Nephron progenitor cell (in vitro differentiated cells): ENCODE measurements at regions not wholly inside any gene's neighbourhood (a gene's known extent, or its start where the extent isn't known, plus 50 kb on each side); places are given as distances from the start of the nearest gene placed in this dataset.

Experiments
- DNase-seq: peaks from one replicate; pipeline ENCODE4 v3.0.0; 2021
- H3K27ac Mint-ChIP-seq: 2 replicates; pipeline ENCODE4 v1.8.0; 2021; ENCODE audit warnings: mild to moderate bottlenecking, moderate library complexity, mixed read lengths
- H3K27me3 Mint-ChIP-seq: 2 replicates; pipeline ENCODE4 v1.8.0; 2021; ENCODE audit warnings: mild to moderate bottlenecking, low read depth, mixed read lengths; ENCODE audit not compliant: poor library complexity
- H3K36me3 Mint-ChIP-seq: 2 replicates; pipeline ENCODE4 v1.8.0; 2021; ENCODE audit warnings: low read depth, mixed read lengths
- H3K4me1 Mint-ChIP-seq: 2 replicates; pipeline ENCODE4 v1.8.0; 2021; ENCODE audit warnings: mixed read lengths
- H3K4me3 Mint-ChIP-seq: 2 replicates; pipeline ENCODE4 v1.8.0; 2021; ENCODE audit warnings: mild to moderate bottlenecking, moderate library complexity, mixed read lengths
- H3K9me3 Mint-ChIP-seq: 2 replicates; pipeline ENCODE4 v1.8.0; 2021; ENCODE audit warnings: mild to moderate bottlenecking, moderate library complexity, mixed read lengths
- TF ChIP-seq, protein P1 (sequence below): fragments of 200-600 bp; sonication (generic); IDR thresholded peaks from 2 replicates; pipeline ENCODE4 v1.5.0; 2021; ENCODE audit warnings: antibody characterized with exemption

DNA sequence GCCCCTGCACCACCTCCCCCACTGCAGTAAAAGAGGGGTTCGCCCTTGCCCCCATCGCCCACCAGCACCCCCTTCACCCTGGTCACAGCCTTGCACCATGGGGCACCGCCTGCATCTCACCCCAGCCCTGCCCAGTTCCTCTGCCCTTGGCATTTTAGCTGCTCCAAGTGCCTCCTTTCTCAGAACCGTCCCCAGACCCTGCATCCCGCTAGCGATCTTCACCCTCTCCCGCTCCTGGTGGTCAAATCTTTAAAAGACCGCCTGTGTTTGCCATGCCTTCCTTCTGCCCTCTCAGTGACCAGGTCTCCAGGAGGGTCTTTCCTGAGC is 114.7 kb upstream of the OTOS start:
- Mint-ChIP-seq H3K36me3 (no peaks in the 10 kb centered on the region), H3K27ac (no peak overlapping the region), H3K27me3 (peaks cover 11% of the 10 kb centered on the region), H3K4me3 (no peak overlapping the region), H3K4me1 (peaks cover 61% of the 10 kb centered on the region), H3K9me3 (no peaks in the 10 kb centered on the region)
- no peak for DNase-seq
- TF ChIP-seq, protein P1, sequence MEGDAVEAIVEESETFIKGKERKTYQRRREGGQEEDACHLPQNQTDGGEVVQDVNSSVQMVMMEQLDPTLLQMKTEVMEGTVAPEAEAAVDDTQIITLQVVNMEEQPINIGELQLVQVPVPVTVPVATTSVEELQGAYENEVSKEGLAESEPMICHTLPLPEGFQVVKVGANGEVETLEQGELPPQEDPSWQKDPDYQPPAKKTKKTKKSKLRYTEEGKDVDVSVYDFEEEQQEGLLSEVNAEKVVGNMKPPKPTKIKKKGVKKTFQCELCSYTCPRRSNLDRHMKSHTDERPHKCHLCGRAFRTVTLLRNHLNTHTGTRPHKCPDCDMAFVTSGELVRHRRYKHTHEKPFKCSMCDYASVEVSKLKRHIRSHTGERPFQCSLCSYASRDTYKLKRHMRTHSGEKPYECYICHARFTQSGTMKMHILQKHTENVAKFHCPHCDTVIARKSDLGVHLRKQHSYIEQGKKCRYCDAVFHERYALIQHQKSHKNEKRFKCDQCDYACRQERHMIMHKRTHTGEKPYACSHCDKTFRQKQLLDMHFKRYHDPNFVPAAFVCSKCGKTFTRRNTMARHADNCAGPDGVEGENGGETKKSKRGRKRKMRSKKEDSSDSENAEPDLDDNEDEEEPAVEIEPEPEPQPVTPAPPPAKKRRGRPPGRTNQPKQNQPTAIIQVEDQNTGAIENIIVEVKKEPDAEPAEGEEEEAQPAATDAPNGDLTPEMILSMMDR = no peak

DNA sequence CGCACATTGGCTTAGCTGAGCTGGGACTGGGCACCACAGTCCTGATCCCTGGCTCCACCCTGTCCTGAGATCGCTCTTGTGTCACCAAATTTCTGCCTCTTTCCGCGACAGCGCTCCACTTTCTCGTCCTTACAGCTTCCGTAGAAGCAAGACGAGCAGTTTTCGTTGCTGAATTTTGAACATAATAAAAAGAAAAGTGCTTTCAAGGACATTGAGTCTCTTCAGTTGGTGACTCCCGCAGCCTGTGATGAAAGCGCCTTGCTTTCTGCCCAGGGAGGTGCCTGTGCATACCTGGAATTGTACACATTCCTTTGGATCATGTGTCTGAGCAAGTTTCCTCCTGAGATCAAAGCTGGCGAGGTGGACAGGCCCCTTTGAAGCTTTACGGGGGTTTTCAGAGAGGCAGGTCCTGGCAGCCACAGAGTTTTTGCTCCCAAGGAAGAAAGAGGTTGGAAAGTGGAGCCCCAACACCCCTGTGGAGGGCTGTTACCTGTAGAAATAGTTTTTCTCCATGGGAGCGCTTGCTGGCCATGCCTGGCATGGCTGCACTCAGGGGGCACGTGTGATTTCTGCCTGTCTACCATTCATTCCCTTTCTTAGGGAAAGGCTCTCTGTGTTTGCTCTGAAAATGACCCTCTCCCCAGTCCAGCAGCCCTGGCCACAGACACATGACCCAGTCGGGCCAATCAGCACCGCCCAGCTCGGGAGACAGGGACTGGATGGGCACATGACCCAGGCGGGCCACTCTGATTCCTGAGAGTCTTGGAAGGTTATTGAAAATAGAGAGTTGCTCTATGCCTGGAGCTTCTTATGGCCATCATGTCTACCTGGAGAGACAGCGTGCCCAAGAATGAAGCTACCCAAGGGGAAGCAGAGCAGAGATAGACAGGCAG is 115.6 kb upstream of the OTOS start:
- Mint-ChIP-seq H3K4me3 (no peak overlapping the region), H3K4me1 (peaks cover 65% of the 10 kb centered on the region), H3K27ac (no peak overlapping the region), H3K9me3 (peaks cover 8% of the 10 kb centered on the region), H3K36me3 (no peaks in the 10 kb centered on the region), H3K27me3 (peaks cover 11% of the 10 kb centered on the region)
- TF ChIP-seq, protein P1 = no peak
- DNase-seq = peak; percentile 35

DNA sequence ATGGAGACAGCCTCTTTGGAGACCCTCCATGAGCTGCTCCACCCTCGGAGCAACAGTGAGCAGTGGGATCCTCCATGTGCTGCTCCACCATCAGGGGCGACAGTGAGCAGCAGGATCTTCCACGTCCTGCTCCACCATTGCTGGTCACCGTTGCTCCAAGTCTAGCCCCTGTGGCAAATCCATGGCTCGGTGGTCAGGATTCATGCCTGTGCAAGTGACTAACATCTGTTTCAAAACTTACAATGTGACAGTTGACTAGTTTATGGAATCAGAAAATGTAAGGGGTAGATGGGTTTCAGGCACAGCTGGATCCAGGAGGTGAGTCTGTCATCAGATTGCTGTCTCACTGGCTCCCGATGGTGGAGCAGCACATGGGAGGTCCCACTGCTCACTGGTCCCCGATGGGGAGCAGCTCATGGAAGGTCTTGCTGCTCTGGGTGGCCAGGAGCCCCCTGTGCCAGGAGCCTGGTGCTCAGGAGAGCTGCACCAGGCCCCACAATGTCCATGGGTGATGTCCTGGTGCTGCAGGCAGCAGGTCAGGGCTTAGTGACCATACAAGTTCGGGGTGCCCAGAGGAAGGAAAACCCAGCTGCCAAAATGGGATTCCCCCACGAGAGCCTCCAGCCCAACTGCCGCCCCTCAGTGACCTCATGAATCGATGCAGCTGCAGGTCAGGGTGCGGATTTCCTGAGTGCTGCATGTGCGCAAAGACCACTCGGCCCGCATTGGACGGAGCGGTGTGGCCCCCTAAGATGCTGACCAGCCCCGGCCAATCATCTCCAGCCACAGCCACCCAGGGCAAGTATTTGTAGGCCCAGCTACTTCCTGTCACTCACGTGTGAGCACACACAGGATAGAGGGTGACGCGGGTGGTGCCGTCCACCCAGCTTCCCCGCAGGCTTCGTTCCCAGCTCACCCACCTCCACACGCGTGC is 116.5 kb upstream of the OTOS start:
- Mint-ChIP-seq H3K4me1 (peaks cover 63% of the 10 kb centered on the region), H3K9me3 (peaks cover 15% of the 10 kb centered on the region), H3K36me3 (peaks cover 3% of the 10 kb centered on the region), H3K27ac (no peak overlapping the region), H3K27me3 (peaks cover 11% of the 10 kb centered on the region), H3K4me3 (no peak overlapping the region)
- DNase-seq = no peak
- TF ChIP-seq, protein P1 = no peak

DNA sequence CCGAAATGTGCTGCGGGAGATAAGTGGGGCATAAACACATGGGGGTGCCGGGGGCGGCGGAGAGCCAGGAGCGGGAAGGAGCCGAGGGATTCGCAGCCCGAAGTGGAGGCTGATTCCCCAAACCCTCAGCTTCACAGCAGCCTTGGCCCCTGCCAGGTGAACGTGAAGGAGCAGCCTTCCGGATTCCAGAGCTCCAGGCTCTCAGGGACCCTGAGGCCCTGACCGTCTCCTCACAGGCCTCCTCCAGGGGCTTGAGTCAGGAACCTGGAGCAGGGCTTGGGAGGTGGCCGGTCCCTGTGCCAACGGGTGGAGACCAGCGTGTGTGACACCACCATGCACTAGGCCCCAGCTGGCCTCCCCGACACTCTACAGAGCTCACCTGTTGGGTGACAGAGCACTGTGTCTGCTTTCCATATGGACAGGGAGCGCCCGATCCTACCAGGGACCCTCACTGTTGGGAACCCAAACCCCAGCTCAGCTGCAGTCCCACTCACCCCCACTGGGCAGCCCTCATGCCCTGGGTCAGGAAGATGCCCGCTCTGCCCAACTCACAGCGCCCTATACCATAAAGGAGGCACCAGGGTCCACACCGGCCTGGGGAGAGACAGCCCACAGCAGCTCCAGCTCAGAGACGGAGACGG is 117.6 kb upstream of the OTOS start:
- H3K27ac Mint-ChIP-seq = peak overlapping the region; percentile 24
- H3K4me1 Mint-ChIP-seq = peaks cover 56% of the 10 kb centered on the region
- peaks cover 24% of the 10 kb centered on the region for H3K9me3 Mint-ChIP-seq
- peaks cover 8% of the 10 kb centered on the region for H3K36me3 Mint-ChIP-seq
- H3K4me3 Mint-ChIP-seq = no peak overlapping the region
- H3K27me3 Mint-ChIP-seq = peaks cover 15% of the 10 kb centered on the region
- TF ChIP-seq, protein P1 = no peak
- no peak for DNase-seq

DNA sequence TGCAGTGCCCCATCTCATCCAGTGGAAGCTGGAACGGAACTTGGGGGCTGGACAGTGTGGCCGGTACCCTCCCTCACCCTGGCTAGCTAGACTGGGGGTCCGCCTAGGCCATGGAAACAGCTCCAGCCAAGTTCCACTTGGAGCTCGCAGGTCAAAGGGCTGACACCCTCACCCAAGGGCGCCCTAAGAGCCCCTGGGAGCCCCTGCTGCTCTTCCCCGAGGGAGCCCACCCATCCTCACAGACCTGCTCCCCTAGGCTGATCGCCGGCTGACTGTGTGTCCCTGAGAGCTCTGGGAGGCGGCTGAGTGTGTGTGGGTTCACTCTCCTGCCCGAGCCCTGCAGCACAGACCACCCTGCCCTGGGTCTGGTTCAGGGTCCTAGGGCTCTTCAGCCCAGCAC is 118.2 kb upstream of the OTOS start:
- H3K27me3 Mint-ChIP-seq = peaks cover 15% of the 10 kb centered on the region
- H3K4me3 Mint-ChIP-seq = no peak overlapping the region
- no peak for DNase-seq
- H3K4me1 Mint-ChIP-seq = peaks cover 49% of the 10 kb centered on the region
- no peak overlapping the region for H3K27ac Mint-ChIP-seq
- TF ChIP-seq, protein P1 = no peak
- H3K9me3 Mint-ChIP-seq = peaks cover 30% of the 10 kb centered on the region
- peaks cover 8% of the 10 kb centered on the region for H3K36me3 Mint-ChIP-seq
